Activated CD8-positive, alpha-beta memory T cell treated with anti-CD3 and anti-CD28 coated beads for 48 hours (primary cell): ENCODE measurements at regions not wholly inside any gene's neighbourhood (a gene's known extent, or its start where the extent isn't known, plus 50 kb on each side); places are given as distances from the start of the nearest gene placed in this dataset.
"Not testable (repeated sequence)": the region's sequence is repeated elsewhere in the genome, so short reads cannot be mapped to it uniquely, and the experiment has no call there.

Experiments
- DNase-seq, 3 experiments: peaks; one replicate each; pipeline ENCODE4 v3.0.0-alpha.2; 2020; ENCODE audit warnings: low read depth in 2 of 3, low spot score in 2 of 3

DNA sequence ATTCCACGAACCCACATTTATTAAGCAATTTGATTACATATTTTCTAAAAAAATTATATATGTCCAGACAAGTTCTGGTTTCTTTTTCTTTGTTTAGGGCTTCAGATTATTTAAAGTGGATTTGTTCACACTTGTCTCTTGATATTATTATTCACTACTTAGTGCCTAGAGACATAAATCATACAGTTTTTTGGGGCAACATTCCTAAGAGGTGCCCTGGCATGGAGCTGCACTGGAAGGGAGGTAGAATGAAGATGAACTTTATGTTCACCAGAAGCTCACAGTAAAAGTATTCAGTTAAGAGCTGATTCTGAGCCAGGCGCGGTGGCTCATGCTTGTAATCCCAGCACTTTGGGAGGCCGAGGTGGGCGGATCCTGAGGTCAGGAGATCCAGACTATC lies 762.7 kb upstream of the TMEFF2 start:
- DNase-seq, result no peak

DNA sequence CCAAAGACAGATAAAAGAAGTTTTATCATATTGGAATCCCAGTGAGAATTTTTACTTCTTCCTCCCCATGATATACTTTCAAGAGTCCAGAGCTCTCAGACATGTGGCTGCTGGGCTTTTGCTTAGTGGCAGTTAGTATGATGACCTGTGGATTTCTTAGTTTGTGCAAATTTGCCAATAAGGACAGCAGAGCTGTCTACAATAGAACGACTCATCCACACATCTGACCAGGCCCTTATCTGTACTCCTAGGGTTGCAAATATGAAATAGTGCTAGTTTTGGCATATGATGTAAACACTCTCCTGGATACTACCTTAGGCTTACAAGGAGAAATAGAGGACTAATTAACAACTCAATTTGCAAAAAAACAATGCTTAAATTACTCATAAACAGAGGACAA lies 758.4 kb upstream of the TMEFF2 start:
- no peak for DNase-seq

- DNase-seq, result no peak
These were observed 757.5 kb upstream of the TMEFF2 start for GRCh38 chr2:192952245-192952644.

- no peak for DNase-seq
These were observed 753.6 kb upstream of the TMEFF2 start for GRCh38 chr2:192948316-192948715.

- no peak for DNase-seq
These were observed 752.6 kb upstream of the TMEFF2 start for GRCh38 chr2:192947352-192947751.

GRCh38 chr2:192940767-192941166 lies 746.0 kb upstream of the TMEFF2 start:
- DNase-seq, result no peak

DNA sequence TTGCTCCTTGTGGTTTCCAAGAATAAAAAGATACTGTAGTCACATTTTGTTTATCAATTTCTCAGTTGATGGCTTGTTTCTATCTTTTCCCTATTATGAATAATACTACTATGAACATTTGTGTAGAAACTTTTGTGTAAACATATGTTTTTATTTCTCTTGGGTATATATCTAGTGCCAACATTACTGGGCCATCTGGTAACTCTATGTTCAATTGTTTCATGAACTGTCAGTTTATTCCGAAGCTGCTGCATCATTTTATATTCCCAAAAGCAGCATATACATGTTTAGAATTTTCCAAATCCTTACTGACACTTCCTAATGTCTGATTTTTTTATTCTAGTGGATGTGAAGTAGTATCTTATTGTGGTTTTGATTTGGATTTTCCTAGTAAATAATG lies 737.6 kb upstream of the TMEFF2 start:
- DNase-seq, result no peak

DNA sequence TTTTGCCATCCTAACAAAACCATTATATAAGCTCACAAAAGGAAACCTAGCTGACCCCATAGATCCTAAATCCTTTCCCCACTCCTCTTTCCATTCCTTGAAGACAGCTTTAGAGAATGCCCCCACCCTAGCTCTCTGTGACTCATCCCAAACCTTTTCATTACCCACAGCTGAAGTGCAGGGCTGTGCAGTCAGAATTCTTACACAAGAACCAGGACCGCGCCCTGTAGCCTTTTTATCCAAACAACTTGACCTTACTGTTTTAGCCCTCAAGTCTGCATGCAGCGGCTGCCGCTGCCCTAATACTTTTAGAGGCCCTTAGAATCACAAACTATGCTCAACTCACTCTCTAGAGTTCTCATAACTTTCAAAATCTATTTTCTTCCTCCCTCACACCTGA lies 726.9 kb upstream of the TMEFF2 start:
- not testable (repeated sequence) for DNase-seq

DNA sequence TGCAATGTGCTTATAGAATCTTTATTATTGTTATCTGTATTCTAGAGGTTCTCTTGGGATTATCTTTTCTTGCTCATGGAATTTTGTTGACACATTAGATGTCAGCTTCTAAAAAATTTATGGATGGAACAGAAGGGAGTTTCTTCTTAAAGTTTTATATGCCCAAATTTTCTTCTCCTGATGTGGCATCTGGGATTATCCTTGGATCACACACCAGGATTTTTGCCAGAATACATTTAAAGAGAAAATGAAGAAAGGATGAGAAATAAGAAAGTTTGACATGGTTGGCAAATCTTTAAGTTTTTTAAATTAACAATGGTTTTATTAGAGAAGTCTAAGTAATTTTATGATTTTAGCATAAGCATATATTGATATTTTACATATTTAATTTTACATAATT lies 706.7 kb upstream of the TMEFF2 start:
- DNase-seq, result no peak

DNA sequence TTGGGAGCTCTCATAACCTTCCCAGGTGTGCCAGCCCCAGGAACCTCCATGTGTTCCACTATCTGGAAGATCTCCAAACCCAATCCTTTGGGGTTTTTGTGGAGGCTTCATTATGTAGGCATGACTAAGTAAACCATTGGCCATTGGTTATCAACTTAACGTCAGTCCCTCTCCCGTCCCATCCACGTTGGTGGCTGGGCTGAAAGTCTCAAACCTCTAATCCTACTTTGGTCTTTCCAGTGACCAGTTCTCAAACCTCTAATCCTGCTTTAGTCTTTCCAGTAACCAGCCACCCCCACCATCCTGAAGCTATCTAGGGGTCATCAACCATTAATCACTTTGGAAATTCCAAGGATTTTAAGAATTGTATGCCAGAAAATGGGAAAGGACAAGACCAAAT lies 704.7 kb upstream of the TMEFF2 start:
- no peak for DNase-seq

DNA sequence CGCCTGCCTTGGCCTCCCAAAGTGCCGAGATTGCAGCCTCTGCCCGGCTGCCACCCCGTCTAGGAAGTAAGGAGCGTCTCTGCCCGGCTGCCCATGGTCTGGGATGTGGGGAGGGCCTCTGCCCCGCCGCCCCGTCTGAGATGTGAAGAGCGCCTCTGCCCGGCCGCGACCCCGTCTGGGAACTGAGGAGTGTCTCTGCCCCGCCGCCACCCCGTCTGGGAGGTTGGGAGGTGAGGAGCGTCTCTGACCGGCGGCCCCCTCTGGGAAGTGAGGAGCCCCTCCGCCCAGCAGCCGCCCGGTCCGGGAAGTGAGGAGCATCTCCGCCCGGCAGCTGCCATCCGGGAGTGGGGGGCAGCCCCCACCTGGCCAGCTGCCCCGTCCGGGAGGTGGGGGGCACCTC lies 699.2 kb upstream of the TMEFF2 start:
- DNase-seq, result not testable (repeated sequence)

DNA sequence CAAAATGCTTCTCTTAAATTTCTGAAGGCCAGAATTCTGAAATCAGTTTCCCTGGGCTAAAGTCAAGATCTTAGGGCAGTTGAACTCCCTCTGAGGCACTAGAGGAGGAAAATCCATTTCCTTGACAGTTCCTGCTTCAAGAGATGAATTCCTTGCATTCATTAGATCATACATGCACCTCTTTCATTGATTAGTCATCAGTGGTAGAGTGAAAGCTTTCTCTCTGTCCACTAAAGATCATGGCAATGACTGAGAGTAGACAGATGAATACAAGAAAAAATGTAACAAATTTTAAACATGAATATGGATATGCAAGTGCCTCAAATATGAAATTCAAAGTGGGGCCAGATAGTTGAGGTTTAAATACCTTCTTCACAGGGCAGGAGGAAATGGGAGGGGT lies 693.4 kb upstream of the TMEFF2 start:
- DNase-seq, result no peak

GRCh38 chr2:192887337-192887736 lies 692.6 kb upstream of the TMEFF2 start:
- no peak for DNase-seq

- no peak for DNase-seq
These were observed 691.9 kb upstream of the TMEFF2 start for GRCh38 chr2:192886636-192887035.

DNA sequence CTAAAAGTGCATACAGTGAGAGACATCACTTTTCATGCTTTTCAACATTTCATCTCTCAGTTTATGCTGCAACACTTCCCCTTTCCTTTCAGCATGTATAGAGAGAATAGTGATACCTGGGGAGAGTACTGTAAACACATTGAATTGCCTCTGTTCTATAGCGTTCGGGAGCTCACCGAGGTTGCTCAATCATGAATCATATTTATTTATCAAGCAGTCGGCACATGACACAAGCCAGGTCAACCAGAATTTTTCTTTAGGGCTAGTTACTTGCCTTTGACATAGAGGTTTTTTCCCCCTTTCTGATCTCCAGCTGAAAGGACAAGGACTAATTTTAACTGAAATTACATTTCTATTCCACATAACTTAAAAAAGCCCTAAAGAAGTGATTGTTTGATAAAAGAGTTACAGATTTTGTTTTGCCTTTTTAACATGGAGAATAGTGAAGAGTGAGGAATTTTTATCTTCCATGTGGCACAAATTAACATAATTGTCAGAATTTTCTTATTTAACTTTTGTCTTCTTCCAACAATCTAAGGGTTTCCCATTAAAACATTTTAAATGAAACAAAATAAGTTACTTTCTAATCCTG lies 690.9 kb upstream of the TMEFF2 start:
- DNase-seq, result no peak

- DNase-seq, result no peak
These were observed 682.4 kb upstream of the TMEFF2 start for GRCh38 chr2:192877159-192877558.

- DNase-seq, result no peak
These were observed 682.0 kb upstream of the TMEFF2 start for GRCh38 chr2:192876698-192877097.

GRCh38 chr2:192854706-192855105 lies 660.0 kb upstream of the TMEFF2 start:
- no peak for DNase-seq

DNA sequence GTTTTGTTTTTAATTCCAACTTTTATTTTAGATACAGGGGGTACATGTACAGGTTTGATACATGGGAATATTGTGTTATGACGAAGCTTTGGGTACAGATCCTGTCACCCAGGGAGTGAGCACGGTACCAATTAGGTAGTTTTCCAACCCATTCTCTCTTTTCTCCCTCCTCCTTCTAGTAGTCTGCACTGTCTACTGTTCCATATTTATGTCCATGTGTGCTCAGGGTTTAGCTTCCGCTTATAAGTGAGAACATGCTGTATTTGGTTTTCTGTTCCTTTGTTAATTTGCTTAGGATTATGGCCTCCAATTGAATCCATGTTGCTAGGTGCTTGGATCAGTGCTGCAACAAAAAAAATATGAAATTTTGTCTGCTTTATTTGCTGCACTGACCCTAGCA lies 659.3 kb upstream of the TMEFF2 start:
- no peak for DNase-seq

DNA sequence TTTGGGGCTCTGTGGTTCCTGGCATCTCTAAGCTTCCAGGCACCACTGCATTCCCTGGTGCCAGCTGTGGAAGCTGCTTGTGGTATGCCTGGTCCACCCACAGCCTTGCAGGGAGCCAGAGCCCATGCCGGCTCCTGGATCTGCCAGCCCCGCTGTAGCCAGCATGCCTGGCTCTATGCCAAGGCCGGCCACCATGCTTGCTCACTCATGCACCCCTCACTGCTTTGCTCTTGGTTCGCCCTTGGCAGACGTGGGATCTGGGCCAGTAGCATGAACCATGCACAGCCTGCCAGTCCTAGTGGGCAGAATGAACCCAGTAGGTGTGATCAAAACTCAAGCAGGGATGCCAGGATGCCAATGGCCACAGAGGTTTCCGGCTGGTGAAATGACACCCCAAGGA lies 634.2 kb upstream of the TMEFF2 start:
- DNase-seq, result no peak

DNA sequence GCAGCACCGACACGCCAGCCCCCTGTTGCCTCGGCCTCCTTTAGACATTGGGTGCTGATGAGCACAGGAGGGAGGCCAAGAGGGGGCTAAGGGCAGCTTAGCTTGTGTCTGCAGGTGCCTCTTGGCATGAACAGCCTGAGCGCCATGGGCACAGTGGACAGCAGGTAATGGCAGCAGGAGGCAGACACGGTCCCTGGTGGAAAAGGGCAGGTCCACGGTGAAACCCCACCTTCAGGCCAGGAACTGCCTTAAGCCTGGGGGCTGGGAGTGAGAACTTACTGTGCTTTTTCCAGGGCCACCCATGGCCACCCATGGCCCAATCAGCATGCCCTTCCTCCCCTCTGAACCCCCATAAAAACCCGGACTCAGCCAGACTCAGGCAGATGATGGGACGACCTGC lies 633.4 kb upstream of the TMEFF2 start:
- DNase-seq, result no peak

- no peak for DNase-seq
These were observed 633.0 kb upstream of the TMEFF2 start for GRCh38 chr2:192827735-192828134.

- DNase-seq, result no peak
These were observed 619.6 kb upstream of the TMEFF2 start for GRCh38 chr2:192814376-192814775.

DNA sequence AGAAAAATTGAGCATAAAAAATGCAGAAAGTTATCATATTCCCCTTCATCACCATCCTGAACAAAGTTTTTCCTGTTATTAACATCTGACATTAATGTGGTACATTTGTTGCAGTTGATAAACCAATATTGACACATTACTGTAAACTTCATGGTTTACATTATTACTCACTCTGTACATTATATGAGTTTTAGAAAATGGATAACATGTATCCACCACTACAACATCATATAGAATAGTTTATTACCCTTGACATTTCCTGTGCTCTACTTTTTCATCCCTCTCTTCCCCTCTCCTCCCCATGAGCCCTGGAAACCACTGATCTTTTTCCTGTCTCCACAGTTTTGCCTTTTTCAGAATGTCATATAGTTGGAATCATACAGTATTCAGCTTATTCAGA lies 618.6 kb upstream of the TMEFF2 start:
- DNase-seq, result no peak
